Hepatocyte (in vitro differentiated cells): ENCODE measurements at regions not wholly inside any gene's neighbourhood (a gene's known extent, or its start where the extent isn't known, plus 50 kb on each side); places are given as distances from the start of the nearest gene placed in this dataset.

Experiments used
- EZH2phosphoT487 ChIP-seq: fragments of 200-600 bp; sonication (generic); IDR thresholded peaks from one replicate; pipeline ENCODE4 v1.6.1; 2018; ENCODE audit warnings: antibody characterized with exemption, mild to moderate bottlenecking, low read depth, moderate library complexity; ENCODE audit not compliant: unreplicated experiment, severe bottlenecking
- TF ChIP-seq, protein P1 (sequence below): fragments of 200-600 bp; sonication (generic); IDR thresholded peaks from 2 replicates; pipeline ENCODE4 v1.5.1; 2016; ENCODE audit warnings: antibody characterized with exemption, mild to moderate bottlenecking; ENCODE audit not compliant: poor library complexity

GRCh38 chr3:14592836-14593235, 52.7 kb upstream of the GRIP2 start:
- TF ChIP-seq, protein P1, sequence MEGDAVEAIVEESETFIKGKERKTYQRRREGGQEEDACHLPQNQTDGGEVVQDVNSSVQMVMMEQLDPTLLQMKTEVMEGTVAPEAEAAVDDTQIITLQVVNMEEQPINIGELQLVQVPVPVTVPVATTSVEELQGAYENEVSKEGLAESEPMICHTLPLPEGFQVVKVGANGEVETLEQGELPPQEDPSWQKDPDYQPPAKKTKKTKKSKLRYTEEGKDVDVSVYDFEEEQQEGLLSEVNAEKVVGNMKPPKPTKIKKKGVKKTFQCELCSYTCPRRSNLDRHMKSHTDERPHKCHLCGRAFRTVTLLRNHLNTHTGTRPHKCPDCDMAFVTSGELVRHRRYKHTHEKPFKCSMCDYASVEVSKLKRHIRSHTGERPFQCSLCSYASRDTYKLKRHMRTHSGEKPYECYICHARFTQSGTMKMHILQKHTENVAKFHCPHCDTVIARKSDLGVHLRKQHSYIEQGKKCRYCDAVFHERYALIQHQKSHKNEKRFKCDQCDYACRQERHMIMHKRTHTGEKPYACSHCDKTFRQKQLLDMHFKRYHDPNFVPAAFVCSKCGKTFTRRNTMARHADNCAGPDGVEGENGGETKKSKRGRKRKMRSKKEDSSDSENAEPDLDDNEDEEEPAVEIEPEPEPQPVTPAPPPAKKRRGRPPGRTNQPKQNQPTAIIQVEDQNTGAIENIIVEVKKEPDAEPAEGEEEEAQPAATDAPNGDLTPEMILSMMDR, result no peak
- no peak for TF ChIP-seq EZH2phosphoT487
